ENCODE measurements at regions not wholly inside any gene's neighbourhood (a gene's known extent, or its start where the extent isn't known, plus 50 kb on each side); places are given as distances from the start of the nearest gene placed in this dataset.

DNA sequence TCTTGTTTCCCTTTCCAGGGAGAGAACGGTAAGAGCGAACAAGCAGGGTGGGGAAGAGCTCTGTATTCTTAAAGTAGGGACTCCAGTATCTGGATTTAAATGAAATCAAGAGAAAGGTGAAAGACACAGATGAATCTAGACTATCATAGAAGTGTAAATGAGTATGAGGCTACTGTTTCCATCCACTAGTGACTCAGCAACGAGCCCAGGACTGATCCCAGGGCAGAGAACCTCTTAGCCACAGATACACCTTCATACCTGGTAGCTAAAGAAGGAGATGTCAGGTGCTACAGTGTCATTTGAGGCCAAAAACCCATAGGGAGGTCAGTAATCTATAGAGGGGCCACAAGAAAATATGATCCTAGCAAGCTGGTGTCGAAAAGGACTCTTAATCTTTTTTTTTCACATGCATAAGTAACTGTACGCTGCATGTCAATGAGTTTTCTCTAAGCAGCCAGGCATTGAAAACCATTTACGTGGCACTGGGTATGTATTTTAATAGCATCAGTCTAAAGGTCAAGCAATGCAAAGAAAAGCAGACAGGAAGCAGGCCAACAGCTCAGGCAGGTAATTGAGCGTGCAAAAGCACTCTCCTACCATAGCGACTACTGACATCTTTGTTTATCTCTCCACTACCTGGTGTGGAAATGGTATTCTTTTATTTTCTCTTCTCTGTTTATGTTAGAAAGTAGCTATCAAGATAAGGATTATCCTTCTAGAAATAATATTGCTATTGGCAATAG, 91.5 kb upstream of the EGR2 start:
- TF ChIP-seq CHD1 (IDR thresholded peaks at IDR 0.05; ENCODE audit: low read depth, low read length) (no peak), FOS (IDR thresholded peaks at IDR 0.05; ENCODE audit: low read depth, low read length) (no peak), POLR2A (IDR thresholded peaks at IDR 0.05; ENCODE audit: low read depth, low read length) (no peak), CEBPB (IDR thresholded peaks at IDR 0.05; ENCODE audit: low read depth, low read length) (no peak), MXI1 (IDR thresholded peaks at IDR 0.05; ENCODE audit: borderline replicate concordance, low read depth, low read length) (no peak), RFX5 (IDR thresholded peaks at IDR 0.05; ENCODE audit: low read depth, low read length) (no peak), RCOR1 (IDR thresholded peaks at IDR 0.05; ENCODE audit: insufficient replicate concordance, low read length) (no peak), MAFK (IDR thresholded peaks at IDR 0.05; ENCODE audit: low read depth, low read length) (no peak), RAD21 (IDR thresholded peaks at IDR 0.05; ENCODE audit: low read length) (no peak), BHLHE40 (IDR thresholded peaks at IDR 0.05; ENCODE audit: low read depth, low read length) (no peak), MAZ (IDR thresholded peaks at IDR 0.05; ENCODE audit: borderline replicate concordance, low read depth, low read length) (no peak)
- TF ChIP-seq, protein P1, sequence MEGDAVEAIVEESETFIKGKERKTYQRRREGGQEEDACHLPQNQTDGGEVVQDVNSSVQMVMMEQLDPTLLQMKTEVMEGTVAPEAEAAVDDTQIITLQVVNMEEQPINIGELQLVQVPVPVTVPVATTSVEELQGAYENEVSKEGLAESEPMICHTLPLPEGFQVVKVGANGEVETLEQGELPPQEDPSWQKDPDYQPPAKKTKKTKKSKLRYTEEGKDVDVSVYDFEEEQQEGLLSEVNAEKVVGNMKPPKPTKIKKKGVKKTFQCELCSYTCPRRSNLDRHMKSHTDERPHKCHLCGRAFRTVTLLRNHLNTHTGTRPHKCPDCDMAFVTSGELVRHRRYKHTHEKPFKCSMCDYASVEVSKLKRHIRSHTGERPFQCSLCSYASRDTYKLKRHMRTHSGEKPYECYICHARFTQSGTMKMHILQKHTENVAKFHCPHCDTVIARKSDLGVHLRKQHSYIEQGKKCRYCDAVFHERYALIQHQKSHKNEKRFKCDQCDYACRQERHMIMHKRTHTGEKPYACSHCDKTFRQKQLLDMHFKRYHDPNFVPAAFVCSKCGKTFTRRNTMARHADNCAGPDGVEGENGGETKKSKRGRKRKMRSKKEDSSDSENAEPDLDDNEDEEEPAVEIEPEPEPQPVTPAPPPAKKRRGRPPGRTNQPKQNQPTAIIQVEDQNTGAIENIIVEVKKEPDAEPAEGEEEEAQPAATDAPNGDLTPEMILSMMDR (conservative IDR thresholded peaks at IDR 0.05; ENCODE audit: low read depth, low read length): no peak
- TF ChIP-seq, protein P2, sequence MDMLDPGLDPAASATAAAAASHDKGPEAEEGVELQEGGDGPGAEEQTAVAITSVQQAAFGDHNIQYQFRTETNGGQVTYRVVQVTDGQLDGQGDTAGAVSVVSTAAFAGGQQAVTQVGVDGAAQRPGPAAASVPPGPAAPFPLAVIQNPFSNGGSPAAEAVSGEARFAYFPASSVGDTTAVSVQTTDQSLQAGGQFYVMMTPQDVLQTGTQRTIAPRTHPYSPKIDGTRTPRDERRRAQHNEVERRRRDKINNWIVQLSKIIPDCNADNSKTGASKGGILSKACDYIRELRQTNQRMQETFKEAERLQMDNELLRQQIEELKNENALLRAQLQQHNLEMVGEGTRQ (IDR thresholded peaks at IDR 0.05; ENCODE audit: low read depth, low read length): no peak
- TF ChIP-seq, protein P3, sequence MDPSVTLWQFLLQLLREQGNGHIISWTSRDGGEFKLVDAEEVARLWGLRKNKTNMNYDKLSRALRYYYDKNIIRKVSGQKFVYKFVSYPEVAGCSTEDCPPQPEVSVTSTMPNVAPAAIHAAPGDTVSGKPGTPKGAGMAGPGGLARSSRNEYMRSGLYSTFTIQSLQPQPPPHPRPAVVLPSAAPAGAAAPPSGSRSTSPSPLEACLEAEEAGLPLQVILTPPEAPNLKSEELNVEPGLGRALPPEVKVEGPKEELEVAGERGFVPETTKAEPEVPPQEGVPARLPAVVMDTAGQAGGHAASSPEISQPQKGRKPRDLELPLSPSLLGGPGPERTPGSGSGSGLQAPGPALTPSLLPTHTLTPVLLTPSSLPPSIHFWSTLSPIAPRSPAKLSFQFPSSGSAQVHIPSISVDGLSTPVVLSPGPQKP (IDR thresholded peaks at IDR 0.05; ENCODE audit: borderline replicate concordance, low read depth, low read length): no peak

Measured in IMR-90 (cell line).